ENCODE measurements at regions not wholly inside any gene's neighbourhood (a gene's known extent, or its start where the extent isn't known, plus 50 kb on each side); places are given as distances from the start of the nearest gene placed in this dataset.
"Not testable (repeated sequence)": the region's sequence is repeated elsewhere in the genome, so short reads cannot be mapped to it uniquely, and the experiment has no call there.

DNA sequence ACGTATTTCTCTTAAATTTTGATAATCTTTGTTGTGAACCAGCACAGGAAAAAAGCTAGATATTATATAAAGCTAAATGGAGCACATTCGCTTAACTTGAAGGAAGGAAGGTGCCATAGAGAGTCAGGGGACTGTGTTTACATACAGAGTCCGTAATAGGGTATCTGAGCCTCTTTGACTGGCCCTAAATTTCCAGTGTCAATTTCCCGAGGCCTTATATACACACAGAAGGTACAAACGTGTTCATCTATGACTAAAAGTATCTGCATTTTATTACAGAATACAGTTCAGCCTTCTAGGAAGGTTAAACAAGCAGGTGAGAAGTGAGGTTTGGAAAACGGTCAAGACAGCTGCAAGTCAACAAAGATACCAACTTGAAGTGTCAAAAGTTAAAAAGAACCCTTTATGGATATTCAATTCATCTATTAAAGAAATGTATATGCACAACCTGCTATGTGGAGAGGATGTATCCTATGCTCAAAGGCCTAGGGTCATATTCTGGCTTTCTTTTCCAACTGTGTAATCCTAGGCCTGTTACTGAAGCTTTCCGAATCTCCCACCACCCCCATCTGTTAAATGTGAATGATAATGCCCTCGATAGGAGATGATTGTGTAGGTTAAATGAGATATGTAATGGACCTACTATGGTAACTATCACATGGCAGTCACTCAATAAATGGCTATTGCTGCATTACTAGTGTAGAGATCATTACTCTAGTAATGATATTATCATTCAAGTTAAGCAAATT, 263.7 kb upstream of the MAF start:
- no peak for DNase-seq (ENCODE audit: low spot score)

DNA sequence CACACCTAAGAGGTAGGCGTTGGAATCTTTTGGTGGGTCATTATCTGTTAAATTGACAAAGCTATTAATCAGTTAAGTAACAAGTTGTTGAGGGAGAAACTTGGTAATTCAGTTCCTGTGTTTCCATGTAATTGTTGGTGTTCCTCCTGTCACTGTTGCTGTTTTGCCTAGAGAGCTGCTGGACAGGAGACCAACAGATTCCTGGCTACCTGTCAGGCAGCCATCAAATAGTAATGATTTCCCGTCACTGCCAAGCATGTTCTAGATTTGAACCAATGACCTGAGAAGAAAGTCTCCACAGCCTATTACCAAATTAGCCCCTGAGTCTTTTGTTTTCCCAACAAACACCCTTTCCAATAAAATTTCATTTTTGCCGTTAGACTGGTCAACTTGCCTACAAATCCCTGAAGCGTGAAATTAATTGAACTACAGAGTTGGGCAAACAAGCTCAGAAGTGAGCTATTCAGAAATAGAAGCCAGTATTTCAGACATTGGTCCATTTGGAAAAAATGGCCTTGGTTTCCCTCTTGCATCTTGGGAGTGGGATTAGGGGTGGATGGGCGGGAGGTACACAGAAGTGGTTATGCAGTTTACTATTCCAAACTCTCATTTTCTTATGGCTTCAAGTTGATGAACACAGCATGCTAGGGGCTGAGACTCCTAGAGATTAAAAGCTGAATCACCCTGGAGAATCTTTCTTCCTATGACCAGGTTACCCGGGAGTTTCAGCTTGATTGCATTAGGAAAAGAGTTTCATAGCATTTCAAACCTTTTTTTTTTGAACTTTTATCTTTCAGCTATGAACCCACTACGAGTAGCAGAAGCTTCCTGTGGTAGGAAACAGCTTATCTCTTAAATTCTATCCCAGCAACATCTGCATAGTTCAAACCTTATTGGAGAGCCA, 262.8 kb upstream of the MAF start:
- DNase-seq (ENCODE audit: low spot score), result no peak

DNA sequence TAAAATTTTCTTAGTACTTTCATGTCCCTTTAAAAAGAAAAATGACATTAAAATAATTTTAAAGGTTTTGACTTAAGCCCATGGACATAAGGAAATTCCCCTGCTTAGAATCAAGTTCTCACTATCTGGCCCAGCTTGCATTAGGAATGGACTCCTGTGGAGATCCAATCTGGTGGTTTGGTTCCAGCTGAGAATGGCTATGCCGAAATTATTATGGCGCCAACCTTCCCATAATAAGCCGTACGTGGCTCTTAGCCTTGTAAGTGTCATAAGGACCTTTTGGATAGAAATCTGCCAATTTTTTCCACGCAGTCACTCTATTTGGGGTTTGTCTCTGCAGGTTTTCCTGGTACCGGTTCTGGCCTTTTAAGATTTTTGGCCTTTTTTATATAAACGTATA, 262.1 kb upstream of the MAF start:
- DNase-seq (ENCODE audit: low spot score), result no peak

DNA sequence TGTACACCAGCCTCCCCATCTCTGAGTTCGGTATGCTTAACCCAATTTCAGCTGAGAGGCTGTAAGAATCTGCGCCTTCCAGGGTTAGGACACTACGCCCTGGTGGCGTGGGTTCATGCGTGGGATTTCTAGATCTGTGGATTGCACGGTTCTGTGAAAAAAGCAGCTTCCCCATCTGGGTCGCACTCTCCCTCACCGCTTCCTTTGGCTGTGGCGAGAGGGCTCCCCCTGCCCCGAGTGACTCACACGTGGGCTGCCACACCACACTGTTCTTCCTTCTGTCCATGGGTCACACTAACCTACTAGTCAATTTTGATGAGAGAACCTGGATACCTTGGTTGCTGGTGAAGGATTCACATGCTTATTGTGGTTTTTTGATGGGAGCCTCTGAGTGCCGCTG, 256.0 kb upstream of the MAF start:
- DNase-seq (ENCODE audit: low spot score), result no peak

DNA sequence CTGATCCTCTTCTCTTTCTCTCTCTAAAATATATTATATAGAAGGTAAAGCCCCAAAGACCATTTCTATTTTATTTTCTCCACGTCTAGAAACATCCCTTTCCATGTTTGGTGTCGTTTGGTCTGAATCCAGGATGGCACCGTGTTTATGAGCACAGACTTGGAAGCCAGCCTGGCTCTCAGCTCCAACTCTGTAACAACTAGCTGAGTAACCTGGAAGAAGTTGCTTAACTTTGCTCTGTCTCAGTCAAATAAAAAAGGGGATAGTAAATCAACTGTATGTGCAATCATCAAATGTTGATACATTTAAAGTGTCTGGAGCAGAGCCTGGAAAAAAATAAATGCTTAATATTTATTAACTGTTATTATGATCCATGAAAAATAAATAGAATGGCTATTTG, 249.8 kb upstream of the MAF start:
- no peak for DNase-seq (ENCODE audit: low spot score)

DNA sequence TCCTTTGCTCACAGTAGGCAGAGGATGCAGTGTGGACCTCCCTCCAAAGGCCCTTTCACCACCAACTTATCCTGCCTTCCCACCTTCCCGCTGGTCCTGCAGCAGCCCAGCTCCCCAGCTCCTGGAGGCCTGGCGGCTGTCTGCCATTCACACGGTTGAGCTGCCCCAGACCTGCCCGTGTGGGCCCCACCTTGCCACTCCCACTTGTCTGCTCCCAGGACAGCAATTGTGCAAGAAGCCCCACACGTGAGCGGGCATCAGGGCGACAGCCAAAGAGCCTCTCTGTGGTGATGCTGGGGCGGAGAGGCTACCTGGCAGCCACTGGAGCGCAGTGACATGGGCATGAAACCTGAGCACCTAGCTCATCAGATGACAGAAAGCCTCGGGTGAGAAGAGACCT, 248.6 kb upstream of the MAF start:
- no peak for DNase-seq (ENCODE audit: low spot score)

DNA sequence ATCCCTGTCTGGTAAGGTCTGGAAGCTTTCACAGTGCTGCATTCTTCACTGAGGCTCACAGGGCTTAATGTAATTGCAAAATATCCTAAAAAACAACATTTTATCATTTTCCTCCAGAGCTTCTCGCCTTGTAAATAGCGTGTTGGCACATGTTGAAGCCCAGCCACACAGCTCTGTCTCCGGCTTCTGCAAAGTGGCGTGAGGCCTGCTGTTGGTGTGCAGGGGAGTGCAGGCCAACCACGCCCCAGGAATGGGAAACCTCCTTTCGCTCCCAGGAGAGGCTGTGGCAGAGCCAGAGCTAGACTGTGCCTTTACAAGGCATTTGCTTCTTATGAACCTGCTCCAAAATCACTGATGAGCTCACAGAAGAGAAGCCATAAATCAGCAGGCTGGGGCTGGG, 248.2 kb upstream of the MAF start:
- no peak for DNase-seq (ENCODE audit: low spot score)

DNA sequence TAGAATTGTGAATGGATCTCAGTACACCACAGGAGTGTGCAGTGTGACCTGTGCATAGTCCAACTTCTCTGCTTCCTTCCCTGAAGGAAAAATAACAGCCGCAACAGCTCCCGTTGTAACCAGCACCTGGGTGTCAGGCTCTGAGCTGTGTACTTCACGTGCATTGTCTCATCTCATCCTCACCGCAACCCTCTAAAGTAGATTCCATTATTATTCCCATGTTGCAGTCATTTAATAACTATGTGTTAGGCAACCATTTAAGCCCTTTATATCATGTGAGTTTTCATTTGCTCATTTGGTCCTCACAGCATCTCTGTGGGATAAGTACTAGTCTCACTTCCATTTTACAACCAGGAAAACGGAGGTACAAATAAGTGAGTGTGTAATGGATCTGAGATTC, 247.0 kb upstream of the MAF start:
- no peak for DNase-seq (ENCODE audit: low spot score)

DNA sequence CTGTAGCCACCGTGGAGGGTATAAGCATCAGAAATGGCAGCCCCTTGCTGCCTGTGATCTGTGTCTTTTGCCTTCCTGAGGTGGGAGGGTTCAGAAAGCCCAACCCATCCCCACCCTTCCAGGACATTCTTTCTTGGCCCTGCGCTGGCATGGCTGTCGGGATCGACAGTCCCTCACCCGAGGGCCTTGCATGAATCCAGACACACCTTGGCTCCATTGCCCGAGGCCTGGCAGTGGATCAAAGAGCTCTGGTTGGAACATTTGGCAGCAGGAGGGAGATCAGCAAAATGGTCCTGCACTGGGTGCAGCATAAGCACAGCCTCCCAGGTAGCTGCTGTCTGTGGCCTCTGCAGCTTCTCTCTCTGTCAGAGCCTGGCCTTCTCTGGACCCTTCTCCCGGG, 246.6 kb upstream of the MAF start:
- DNase-seq (ENCODE audit: low spot score), result no peak

DNA sequence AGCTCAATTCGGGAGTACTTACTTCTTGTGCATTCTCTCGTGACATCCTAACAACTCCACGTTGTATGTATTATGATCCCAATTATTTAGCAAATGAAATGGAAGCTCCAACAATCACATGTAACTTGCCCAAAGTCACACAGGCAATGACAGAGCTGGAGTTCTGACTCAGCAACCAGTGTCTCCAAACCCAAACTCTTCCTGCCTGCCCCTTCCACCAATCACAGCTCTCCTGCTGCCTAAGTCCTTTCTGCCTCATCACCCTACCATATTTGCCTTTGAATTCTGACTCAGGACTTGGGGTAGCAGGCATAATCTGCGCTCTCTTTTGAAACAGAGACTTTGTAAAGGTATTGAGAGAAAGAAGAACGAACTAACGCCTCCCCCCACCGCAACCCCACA, 245.2 kb upstream of the MAF start:
- no peak for DNase-seq (ENCODE audit: low spot score)

DNA sequence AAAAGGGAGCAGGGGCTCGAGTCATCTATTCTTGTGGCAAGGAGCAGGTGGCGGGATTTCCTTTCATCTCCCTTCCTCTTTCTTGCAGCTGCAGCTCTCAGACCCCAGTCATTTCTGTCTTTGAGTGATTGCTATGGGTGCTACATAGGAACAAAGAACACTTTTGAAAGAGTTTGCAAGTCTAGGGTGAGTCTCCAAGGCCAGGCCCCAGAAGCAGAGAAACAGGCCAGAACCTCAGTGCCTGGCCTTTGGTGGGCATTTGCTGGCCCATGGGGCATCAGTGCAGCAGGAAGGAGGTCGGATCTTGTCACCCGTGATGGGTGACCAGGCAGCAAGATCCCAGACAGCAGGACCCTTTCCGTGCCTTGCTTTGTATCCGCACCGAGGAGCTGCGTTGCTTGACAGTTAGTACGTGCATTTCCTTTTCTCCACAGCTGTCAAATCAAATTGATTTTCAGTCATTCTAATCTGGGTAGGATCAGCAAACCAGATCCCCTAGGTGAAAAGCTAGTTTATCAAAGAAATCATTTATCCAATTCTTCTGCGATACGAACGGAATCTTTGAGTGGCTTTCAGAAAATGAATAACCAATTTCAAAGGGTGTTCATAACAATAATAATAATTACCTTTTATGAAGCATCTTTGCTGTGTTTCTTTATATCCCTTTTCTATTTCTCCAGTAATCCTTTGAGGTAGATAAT, 244.6 kb upstream of the MAF start:
- no peak for DNase-seq (ENCODE audit: low spot score)

DNA sequence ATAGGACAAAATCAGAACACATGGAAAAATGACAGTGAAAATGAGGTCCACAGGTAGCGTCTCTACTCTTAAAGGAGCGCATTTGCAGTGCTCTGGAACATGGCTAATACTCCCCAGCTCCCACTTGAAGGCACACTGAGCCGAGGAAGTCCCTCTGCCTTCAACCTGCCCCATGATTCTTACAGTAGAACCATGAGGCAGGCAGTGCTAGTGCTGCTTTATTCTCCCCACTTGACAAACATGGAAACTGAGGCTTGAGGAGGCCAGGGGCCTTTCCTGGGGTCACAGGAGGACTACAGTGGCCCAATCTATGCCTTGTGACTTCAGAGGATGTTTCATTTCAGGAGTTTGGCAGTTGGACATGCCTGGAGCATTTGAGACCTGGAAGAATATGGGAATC, 244.1 kb upstream of the MAF start:
- no peak for DNase-seq (ENCODE audit: low spot score)

DNA sequence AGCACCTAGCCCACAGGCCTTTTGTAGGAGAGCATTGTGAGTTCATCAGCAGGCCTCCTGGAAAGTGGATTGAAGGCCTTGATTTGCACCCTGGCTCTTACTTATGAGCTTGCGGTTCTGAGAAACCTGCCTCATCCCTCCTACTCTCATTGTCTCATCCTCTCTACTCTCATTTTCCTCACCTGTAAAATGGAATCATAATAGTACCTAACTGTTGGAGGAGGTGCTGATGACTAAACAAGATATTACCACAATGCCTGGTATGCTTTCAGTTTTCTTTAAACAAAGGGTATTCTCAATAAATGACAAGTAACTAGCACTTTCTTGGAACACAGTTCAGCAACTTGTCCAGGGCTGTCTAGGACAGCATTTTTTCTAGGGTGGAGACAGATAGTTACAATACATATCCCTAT, 243.1 kb upstream of the MAF start:
- DNase-seq (ENCODE audit: low spot score), result no peak

DNA sequence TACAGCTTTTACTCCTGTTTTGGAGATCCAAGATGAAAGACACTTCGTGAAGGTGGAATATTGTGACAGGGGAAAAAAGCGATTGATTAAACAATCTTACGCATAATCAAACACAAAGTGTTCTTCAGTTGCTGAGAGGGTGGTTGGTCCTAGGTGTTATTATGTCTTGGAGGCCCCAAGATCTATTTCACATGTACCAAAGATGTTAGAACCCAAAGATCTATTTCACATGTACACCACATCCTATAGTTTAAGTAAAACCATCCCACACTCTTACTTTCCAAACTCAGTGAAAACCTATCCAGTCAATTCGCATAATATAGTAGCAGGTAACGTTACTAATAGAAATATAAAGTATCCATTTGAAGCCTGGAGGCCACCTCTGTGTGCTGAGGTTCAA, 242.6 kb upstream of the MAF start:
- DNase-seq (ENCODE audit: low spot score), result no peak

DNA sequence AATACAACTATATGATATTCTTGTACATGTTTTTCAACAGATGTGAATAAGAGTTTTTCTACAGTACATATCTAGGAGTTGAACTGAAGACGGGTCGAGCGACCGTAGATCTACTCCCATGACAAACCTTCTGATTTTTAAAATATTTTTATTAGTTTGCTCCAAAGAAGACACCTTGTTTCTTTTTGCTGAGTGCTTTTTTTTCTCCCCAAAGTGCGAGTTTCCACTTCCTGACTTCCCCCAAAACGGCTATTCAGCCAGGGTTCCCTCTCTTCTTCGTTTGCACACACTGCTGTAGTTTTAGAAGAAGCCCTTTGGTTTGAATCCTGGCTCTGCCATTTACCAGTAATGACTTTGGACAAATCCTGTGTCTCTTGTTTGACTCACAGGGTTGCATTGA, 241.7 kb upstream of the MAF start:
- no peak for DNase-seq (ENCODE audit: low spot score)

DNA sequence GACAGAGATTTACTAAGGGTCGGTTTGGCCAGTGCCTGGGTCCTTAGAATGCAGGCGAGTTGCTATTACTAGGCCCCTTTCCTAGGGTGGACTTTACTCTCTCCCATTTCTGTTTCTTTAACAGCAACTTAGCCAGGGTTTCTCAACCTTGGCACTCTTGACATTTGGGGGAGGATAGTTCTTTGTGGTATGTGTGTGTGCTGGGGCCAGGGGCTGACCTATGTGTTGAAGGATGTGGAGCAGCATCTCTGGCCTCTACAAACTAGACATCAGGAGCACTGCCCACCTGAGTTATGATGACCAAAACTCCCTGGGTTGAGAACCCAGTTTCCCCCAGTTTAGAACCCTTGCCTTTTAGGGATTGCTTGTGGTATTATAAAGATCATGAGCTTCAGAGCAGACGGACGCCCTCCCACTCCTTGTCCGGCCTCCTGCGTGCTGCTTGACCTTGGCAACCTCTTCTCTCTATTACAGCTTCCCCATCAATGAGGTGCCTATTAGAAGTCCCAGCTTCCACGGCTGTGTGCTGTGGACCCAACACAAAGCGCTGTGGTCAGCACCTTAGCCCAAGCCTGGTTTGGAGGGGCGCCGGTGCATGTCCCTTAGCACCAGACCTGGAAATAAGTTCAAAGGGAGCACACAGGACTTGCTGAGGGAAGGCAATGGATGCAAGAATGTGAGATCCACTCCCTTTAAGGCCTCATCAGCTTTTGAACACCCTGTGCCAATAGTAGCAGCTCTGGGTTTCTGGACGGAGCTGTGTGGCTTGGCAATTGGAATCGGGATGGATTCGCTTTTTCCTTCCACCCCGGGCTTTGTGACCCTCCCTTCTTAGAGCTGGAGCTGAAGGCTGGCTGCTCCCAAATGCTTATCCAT, 239.2 kb upstream of the MAF start:
- DNase-seq (ENCODE audit: low spot score), result no peak

DNA sequence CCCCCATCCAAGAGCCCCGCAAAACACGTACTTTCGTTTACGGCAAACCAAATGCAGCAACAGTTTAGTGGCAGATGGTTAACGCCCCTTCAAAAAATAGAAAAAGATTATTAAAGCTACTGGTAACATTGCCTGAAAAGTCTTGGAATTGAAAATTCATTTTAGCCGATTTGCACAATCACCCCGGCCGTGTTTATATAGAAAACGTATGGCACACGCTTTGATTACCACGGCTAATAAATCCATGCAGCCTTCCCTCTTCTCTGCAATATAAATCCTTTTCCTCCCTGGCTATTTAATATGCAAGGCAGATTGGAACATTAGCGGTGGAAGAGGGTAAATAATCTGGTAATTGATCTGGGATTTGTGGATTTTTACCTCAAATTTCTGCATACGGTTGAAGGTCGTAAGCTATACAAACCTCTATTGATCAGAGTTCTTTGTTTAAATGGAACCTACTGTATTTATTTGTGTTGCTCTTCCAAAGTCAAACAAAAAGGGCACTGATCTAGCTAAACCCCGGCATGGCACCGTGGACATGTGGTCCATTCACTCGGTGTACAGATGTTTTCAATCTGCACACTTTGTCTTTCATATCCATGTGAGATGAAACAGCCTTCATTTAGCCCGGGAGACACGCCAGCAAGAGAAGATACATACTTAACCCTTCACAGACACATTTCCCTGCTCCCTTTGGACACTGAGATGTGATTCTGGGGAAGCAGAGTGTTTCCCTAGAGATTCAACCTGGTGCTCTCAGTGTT, 238.1 kb upstream of the MAF start:
- DNase-seq (ENCODE audit: low spot score), result no peak

DNA sequence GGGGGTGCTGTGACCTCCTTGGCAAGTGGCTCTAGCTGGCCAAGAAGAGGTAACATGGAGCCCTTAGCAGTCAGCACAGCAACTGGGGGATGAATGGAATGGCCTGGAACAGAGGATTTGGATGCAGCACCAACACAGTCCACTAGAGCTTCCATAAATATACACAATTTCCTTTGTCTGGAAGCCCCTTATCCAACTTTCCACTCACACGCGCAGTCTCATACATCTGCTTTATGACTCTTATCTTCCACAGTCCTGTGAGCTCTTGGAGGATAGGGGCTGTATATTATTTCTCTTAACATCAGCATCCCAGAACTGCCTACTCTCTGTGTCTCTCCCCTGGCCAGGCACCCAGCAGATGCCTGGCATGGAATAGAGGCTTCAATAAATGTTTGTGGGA, 235.6 kb upstream of the MAF start:
- DNase-seq (ENCODE audit: low spot score), result no peak

DNA sequence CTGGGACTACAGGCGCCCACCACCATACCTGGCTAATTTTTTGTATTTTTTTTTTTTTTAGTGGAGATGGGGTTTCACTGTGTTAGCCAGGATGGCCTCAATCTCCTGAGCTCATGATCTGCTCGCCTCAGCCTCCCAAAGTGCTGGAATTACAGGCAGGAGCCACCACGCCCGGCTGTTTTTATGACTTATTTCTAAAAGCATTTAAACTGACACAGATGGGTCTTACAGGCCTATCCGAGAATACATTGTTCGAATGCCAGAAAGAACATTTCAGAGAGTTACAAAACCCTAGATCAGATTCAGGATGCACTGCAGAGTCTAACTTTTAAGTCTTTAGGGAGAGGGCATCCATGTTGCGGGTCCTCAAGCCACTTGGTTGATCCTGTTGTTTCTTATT, 234.7 kb upstream of the MAF start:
- no peak for DNase-seq (ENCODE audit: low spot score)

DNA sequence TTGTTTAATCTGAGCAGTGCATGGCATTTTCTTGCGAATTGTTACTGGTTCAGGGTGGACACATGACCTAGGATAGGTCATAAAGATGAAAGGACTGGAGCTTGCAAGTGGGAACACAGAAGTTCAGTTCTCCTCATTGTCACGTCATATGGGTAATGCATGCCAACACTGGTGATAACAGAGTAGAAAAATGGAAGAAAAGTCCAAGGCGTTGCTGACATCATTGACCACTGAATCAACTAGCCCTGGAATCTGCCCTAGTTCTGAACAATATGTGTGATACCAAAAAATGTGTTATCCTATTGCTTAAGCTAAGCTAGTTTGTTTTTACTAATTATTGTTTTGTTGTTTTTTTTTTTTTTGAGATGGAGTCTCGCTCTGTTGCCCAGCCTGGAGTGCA, 234.2 kb upstream of the MAF start:
- DNase-seq (ENCODE audit: low spot score), result no peak

DNA sequence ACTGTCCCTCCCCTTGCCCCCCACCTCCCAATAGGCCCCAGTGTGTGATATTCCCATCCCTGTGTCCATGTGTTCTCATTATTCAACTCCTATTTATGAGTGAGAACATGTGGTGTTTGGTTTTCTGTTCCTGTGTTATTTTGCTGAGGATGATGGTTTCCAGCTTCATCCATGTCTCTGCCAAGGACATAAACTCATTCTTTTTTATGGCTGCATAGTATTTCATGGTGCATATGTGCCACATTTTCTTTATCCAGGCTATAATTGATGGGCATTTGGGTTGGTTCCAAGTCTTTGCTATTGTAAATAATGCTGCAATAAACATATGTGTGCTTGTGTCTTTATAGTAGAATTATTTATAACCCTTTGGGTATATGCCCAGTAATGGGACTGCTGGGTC, 233.5 kb upstream of the MAF start:
- DNase-seq (ENCODE audit: low spot score), result not testable (repeated sequence)

Measured in CD4-positive, alpha-beta T cell treated with Interleukin-6 at 100 ng/mL for 8 hours (primary cell).